ENCODE measurements at regions not wholly inside any gene's neighbourhood (a gene's known extent, or its start where the extent isn't known, plus 50 kb on each side); places are given as distances from the start of the nearest gene placed in this dataset.

DNA sequence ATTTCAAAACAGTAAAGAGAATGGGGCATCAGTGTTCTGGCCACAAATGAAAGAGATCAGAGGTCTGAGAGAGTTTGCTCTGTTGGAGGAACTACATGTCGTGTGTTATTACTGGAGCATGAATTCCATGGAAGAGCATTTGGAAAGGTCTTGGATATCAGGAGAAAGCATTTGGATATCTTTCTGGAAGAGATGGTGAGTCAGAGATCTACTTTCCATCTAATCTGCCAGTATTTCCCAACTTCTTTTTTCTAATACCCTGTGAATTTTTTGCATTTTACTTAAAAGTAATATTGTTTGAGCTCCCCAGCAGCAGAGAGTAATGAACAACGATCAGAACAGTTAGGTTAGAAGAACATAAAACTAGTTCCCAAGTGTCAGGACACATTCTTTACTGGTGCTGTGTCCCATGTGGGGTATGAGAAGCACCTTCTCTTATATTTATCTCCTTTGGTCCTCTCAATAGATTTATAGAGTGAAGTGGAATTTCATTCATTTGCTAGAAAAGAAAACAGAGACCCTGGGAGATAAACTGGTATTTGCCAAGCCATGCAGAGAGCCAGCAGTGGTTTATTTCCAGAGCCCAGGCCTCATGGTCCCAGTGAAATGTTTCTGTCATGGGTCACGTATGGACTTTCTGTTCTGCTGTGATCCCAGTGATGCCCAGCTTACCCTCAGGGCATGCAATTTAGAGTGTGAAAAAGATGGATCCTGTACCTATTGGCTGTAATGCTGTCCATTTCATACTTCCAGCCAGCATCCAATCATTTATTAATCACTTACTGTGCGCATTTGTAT lies 130.8 kb upstream of the NT5C1B start:
- TF ChIP-seq POLR2AphosphoS5 (IDR thresholded peaks at IDR 0.05) (no peak), CTCF (IDR thresholded peaks at IDR 0.05) (no peak), POLR2A (IDR thresholded peaks at IDR 0.05) (no peak), EP300 (IDR thresholded peaks at IDR 0.05) (no peak)
- Histone ChIP-seq H3K4me3 (no peak overlapping the region), H3K4me1 (no peaks in the 10 kb centered on the region), H3K9me3 (no peaks in the 10 kb centered on the region), H3K27ac (no peak overlapping the region), H3K27me3 (no peaks in the 10 kb centered on the region), H3K36me3 (no peaks in the 10 kb centered on the region)
- WGBS, 2 donors = 81 to 89% methylated on average over 4 of the region's 4 CpGs
- ATAC-seq (ENCODE audit: low FRiP score in 2 of 2) = peak in 1 of 2 donors; percentile 31
- DNase-seq = no peak

DNA sequence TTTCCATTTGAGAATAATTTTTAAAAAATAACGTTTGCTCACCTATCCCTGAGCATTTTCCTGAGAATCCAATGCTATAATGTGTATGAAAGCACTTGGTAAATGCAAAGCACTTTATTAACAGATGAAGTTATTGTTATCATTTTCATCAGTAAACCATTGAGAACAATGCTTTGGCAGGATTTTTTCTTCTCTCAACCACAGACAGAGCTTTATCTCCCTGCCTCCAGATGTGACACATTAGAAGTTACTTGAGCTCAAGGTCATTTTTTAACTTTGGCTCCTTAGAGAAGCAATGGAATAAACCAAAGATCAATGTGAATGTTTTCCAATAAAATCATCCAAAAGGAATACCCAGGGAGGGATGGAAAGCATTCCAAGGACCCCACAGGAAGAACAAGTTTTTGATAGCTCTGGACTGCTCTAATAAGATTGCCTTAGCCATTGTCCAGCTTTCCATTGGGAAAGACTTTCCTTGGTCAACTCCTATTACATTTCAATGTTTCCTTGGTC lies 118.9 kb upstream of the NT5C1B start:
- Histone ChIP-seq H3K27me3 (no peaks in the 10 kb centered on the region), H3K9me3 (peaks cover 0 to 3% (median 2%) of the 10 kb centered on the region in 4 donors), H3K27ac (no peak overlapping the region), H3K4me1 (no peaks in the 10 kb centered on the region), H3K36me3 (no peaks in the 10 kb centered on the region), H3K4me3 (no peak overlapping the region)
- no peak for ATAC-seq (ENCODE audit: low FRiP score in 2 of 2)
- TF ChIP-seq EP300 (IDR thresholded peaks at IDR 0.05) (no peak), POLR2AphosphoS5 (IDR thresholded peaks at IDR 0.05) (no peak), CTCF (IDR thresholded peaks at IDR 0.05) (no peak), POLR2A (IDR thresholded peaks at IDR 0.05) (no peak)
- 0 to 17% methylated on average over 1 of the region's 1 CpG for WGBS, 2 donors
- DNase-seq = no peak

DNA sequence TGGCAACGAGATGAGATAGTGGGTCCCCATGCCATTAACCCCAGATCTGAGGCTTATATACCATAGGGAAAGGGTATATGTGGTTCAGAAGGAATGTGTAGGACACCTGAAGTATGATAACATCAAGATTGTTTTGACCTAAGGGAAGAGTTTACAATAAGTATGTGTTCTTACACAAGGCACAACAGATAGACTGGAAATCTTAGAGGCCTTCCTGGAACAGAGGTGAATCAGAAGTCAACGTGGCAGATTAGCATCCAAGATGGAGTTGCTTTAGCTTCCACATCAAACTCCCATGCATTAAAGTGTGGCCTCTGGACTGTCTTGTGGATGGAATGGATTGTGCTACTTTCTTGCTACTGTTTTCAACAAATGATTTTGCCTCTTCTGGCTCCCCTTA lies 116.6 kb upstream of the NT5C1B start:
- ATAC-seq (ENCODE audit: low FRiP score in 2 of 2) = no peak
- H3K27ac ChIP-seq = no peak overlapping the region
- H3K4me1 ChIP-seq = peaks cover 0 to 5% (median 0%) of the 10 kb centered on the region in 4 donors
- 73 to 79% methylated on average over 2 of the region's 2 CpGs for WGBS, 2 donors
- no peak overlapping the region for H3K4me3 ChIP-seq
- DNase-seq = no peak
- no peaks in the 10 kb centered on the region for H3K36me3 ChIP-seq
- H3K9me3 ChIP-seq = no peaks in the 10 kb centered on the region
- H3K27me3 ChIP-seq = no peaks in the 10 kb centered on the region
- no peak for TF ChIP-seq EP300 (IDR thresholded peaks at IDR 0.05)
- no peak for TF ChIP-seq POLR2AphosphoS5 (IDR thresholded peaks at IDR 0.05)
- no peak for TF ChIP-seq CTCF (IDR thresholded peaks at IDR 0.05)
- TF ChIP-seq POLR2A (IDR thresholded peaks at IDR 0.05) = no peak

DNA sequence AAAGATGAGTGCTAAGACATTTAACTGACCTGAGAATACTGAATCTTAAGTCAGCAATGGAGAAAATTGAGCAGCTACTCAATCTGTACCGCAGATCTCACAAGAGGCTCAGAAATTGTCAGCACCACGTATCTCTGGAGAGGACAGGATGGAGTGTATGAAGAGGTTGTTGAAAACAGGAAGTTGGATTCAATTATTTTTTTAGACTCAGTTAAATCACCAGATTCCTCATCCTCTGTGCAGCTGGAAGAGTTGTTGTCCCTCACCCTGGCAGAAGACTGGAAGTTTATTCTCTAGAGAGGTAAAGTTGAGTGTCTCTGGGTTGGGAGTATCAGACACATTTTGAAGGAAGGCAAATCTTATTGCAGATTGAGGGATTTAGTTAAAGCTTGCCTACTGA lies 114.9 kb upstream of the NT5C1B start:
- no peak for ATAC-seq (ENCODE audit: low FRiP score in 2 of 2)

More for the DNA sequence above, 114.9 kb upstream of the NT5C1B start:
- 50 to 63% methylated on average over 2 of the region's 2 CpGs for WGBS, 2 donors
- DNase-seq = no peak
- no peak for TF ChIP-seq POLR2AphosphoS5 (IDR thresholded peaks at IDR 0.05)
- TF ChIP-seq CTCF (IDR thresholded peaks at IDR 0.05) = no peak
- no peak for TF ChIP-seq POLR2A (IDR thresholded peaks at IDR 0.05)
- TF ChIP-seq EP300 (IDR thresholded peaks at IDR 0.05) = no peak
- no peaks in the 10 kb centered on the region for H3K9me3 ChIP-seq
- H3K4me1 ChIP-seq = peaks cover 0 to 5% (median 0%) of the 10 kb centered on the region in 4 donors
- no peaks in the 10 kb centered on the region for H3K36me3 ChIP-seq
- H3K4me3 ChIP-seq = no peak overlapping the region
- no peaks in the 10 kb centered on the region for H3K27me3 ChIP-seq
- no peak overlapping the region for H3K27ac ChIP-seq

All from upper lobe of left lung (tissue), 6 donors.